Adrenal gland (tissue), 5 donors: ENCODE measurements at regions not wholly inside any gene's neighbourhood (a gene's known extent, or its start where the extent isn't known, plus 50 kb on each side); places are given as distances from the start of the nearest gene placed in this dataset.

Source experiments
- CTCF ChIP-seq, 6 experiments: fragments of 450-650 bp in 4 of 6; fragments of 200-600 bp in 2 of 6; sonication (generic) in 1 of 6; IDR thresholded peaks; 1 replicate in 5 of 6; 2 replicates in 1 of 6; pipeline versions ENCODE4 v1.5.1 to v1.8.0; 2016 to 2021; ENCODE audit warnings: antibody characterized with exemption in 6 of 6, mild to moderate bottlenecking in 2 of 6, moderate library complexity in 1 of 6
- POLR2A ChIP-seq, 2 donors: fragments of 450-650 bp; IDR thresholded peaks; one replicate each; pipeline ENCODE4 v1.6.1; 2017; ENCODE audit warnings: antibody characterized with exemption in 2 of 2, mild to moderate bottlenecking in 2 of 2, moderate library complexity in 1 of 2
- donor health status: DM: no; HTN: no; CAD: no.

- TF ChIP-seq POLR2A (IDR thresholded peaks at IDR 0.05), result no peak
- no peak for TF ChIP-seq CTCF (IDR thresholded peaks at IDR 0.05)
These were observed 173.5 kb upstream of the FN1 start for GRCh38 chr2:215609089-215610032.
